GM19397 (cell line): ENCODE measurements at regions not wholly inside any gene's neighbourhood (a gene's known extent, or its start where the extent isn't known, plus 50 kb on each side); places are given as distances from the start of the nearest gene placed in this dataset.

Experiments
- ATAC-seq: cut with Tn5 transposase; IDR thresholded peaks from one replicate; pipeline ENCODE4 v1.9.1; 2021; ENCODE audit warnings: mild to moderate bottlenecking, moderate library complexity; ENCODE audit not compliant: unreplicated experiment

- no peak for ATAC-seq
These were observed 214.9 kb upstream of the RPS6KA3 start for GRCh38 chrX:20481632-20482031.

GRCh38 chrX:20479896-20480295 lies 213.2 kb upstream of the RPS6KA3 start:
- no peak for ATAC-seq

- ATAC-seq = no peak
These were observed 212.3 kb upstream of the RPS6KA3 start for GRCh38 chrX:20479048-20479447.

GRCh38 chrX:20477836-20478524 lies 211.3 kb upstream of the RPS6KA3 start:
- ATAC-seq = no peak

- no peak for ATAC-seq
These were observed 210.5 kb upstream of the RPS6KA3 start for GRCh38 chrX:20477219-20477618.

- ATAC-seq = no peak
These were observed 206.0 kb upstream of the RPS6KA3 start for GRCh38 chrX:20472620-20473258.

GRCh38 chrX:20472148-20472547 lies 205.4 kb upstream of the RPS6KA3 start:
- no peak for ATAC-seq

- ATAC-seq = no peak
These were observed 204.8 kb upstream of the RPS6KA3 start for GRCh38 chrX:20471483-20471882.

GRCh38 chrX:20463296-20464075 lies 196.8 kb upstream of the RPS6KA3 start:
- no peak for ATAC-seq

GRCh38 chrX:20461576-20461975 lies 194.9 kb upstream of the RPS6KA3 start:
- ATAC-seq = no peak

GRCh38 chrX:20461002-20461401 lies 194.3 kb upstream of the RPS6KA3 start:
- no peak for ATAC-seq

- ATAC-seq = no peak
These were observed 193.0 kb upstream of the RPS6KA3 start for GRCh38 chrX:20459410-20460350.

- ATAC-seq = no peak
These were observed 190.3 kb upstream of the RPS6KA3 start for GRCh38 chrX:20456971-20457370.

- no peak for ATAC-seq
These were observed 188.3 kb upstream of the RPS6KA3 start for GRCh38 chrX:20455001-20455400.

GRCh38 chrX:20454117-20454516 lies 187.4 kb upstream of the RPS6KA3 start:
- ATAC-seq = no peak

- no peak for ATAC-seq
These were observed 185.8 kb upstream of the RPS6KA3 start for GRCh38 chrX:20452487-20452886.

- ATAC-seq = no peak
These were observed 185.2 kb upstream of the RPS6KA3 start for GRCh38 chrX:20451929-20452328.

- ATAC-seq = no peak
These were observed 178.4 kb upstream of the RPS6KA3 start for GRCh38 chrX:20445109-20445508.

GRCh38 chrX:20442597-20442996 lies 175.9 kb upstream of the RPS6KA3 start:
- ATAC-seq = no peak

GRCh38 chrX:20441123-20441522 lies 174.4 kb upstream of the RPS6KA3 start:
- ATAC-seq = no peak
